ENCODE measurements at regions not wholly inside any gene's neighbourhood (a gene's known extent, or its start where the extent isn't known, plus 50 kb on each side); places are given as distances from the start of the nearest gene placed in this dataset.

DNA sequence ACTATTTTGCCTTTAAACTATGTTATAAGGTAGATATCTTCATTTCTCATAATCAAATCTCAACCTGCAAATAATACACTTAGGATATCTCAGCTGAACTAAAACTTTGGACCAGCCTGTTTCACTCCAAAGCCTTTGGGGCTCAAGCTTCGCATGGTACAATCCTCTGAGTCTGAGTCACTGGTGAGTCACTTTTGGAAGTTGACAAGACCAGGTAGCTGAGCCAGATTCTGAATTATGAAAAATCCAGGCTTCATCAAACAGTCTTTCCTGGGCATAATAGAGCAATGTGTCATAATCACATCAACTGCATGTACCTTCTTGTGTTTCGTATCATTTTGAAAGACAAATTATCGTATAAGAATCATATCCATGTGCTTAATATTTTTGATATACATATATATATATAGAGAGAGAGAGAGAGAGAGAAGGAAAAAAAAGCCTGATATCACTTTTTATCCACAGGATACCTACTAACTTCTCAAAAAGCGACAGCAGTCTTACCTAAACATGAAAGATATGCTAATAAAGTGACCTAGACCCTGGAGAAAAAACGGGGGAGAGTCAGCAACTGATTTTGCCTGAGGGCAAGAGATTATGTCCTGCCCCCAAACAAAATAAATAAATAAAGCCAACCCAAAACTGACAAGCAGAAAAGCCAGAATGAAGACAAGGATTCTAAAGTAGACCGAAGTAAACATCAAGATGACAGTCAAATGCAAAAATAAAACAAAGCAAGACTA, 263.9 kb upstream of the TGFBR2 start:
- no peak overlapping the region for H3K4me2 ChIP-seq (ENCODE audit: low read length)

DNA sequence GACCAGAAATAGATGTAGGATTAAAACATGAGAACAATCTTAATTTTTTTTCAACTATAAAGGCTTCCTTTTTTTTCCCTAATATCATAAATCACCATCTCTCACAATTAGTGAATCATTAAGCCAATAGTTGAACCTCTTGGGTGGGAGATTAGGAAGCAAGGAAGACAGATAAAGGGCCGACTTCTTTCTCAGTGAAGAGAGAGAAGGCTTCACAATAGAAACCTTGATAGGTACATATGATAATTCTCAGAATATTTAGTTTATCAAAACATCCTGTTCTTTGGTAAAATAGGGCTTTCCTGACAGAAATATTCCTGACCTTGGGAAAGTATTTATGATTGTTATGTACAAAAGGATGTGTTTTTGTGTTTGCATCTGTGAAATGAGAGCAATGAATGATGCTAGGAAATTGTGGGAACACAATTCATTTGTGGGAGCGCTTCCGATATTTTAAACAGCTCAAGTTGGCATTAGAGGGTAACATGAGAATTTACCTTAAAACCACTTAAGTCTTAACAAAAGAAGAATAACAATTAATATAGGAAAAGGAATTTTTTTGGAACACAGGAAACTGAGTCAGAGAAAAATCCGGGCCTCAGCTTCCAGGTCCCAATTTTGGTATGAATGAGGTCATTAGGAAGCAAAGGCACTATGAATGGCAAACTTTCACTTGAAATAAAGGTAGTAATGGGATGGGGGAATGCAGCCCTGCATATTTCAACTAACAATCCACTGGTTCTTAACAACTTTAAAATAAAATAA, 263.2 kb upstream of the TGFBR2 start:
- Histone ChIP-seq H3K36me3 (ENCODE audit: insufficient read depth, low read length) (no peaks in the 10 kb centered on the region), H3K9ac (ENCODE audit: low read length) (no peak overlapping the region), H3K9me2 (ENCODE audit: insufficient read depth, low read length) (no peaks in the 10 kb centered on the region), H3K27me3 (ENCODE audit: insufficient read depth, low read depth, low read length) (no peaks in the 10 kb centered on the region), H3K4me2 (ENCODE audit: low read length) (no peak overlapping the region), H2AFZ (ENCODE audit: low read depth, low read length) (no peak overlapping the region), H3K9me3 (ENCODE audit: low read length) (no peaks in the 10 kb centered on the region), H3K27ac (ENCODE audit: low read length) (no peak overlapping the region), H4K20me1 (ENCODE audit: insufficient read depth) (no peaks in the 10 kb centered on the region), H3F3A (ENCODE audit: insufficient read depth, low read length, poor library complexity, severe bottlenecking) (no peaks in the 10 kb centered on the region), H3K79me2 (replicated peaks; ENCODE audit: insufficient read depth, low read length) (no peaks in the 10 kb centered on the region), H3K4me3 (ENCODE audit: low read length) (no peak overlapping the region)
- TF ChIP-seq POLR2AphosphoS5 (IDR thresholded peaks at IDR 0.05) (no peak), CTCF (IDR thresholded peaks at IDR 0.05; ENCODE audit: poor library complexity, severe bottlenecking) (no peak), SMC3 (conservative IDR thresholded peaks at IDR 0.05; ENCODE audit: poor library complexity) (no peak), MXI1 (conservative IDR thresholded peaks at IDR 0.05; ENCODE audit: poor library complexity, severe bottlenecking) (no peak), TAF1 (IDR thresholded peaks at IDR 0.05; ENCODE audit: low read depth) (no peak), EP300 (conservative IDR thresholded peaks at IDR 0.05; ENCODE audit: poor library complexity, severe bottlenecking) (no peak), RAD21 (conservative IDR thresholded peaks at IDR 0.05) (no peak), EZH2 (IDR thresholded peaks at IDR 0.05; ENCODE audit: borderline replicate concordance, insufficient read depth, low read length, poor library complexity, severe bottlenecking) (no peak)
- TF ChIP-seq, protein P1, sequence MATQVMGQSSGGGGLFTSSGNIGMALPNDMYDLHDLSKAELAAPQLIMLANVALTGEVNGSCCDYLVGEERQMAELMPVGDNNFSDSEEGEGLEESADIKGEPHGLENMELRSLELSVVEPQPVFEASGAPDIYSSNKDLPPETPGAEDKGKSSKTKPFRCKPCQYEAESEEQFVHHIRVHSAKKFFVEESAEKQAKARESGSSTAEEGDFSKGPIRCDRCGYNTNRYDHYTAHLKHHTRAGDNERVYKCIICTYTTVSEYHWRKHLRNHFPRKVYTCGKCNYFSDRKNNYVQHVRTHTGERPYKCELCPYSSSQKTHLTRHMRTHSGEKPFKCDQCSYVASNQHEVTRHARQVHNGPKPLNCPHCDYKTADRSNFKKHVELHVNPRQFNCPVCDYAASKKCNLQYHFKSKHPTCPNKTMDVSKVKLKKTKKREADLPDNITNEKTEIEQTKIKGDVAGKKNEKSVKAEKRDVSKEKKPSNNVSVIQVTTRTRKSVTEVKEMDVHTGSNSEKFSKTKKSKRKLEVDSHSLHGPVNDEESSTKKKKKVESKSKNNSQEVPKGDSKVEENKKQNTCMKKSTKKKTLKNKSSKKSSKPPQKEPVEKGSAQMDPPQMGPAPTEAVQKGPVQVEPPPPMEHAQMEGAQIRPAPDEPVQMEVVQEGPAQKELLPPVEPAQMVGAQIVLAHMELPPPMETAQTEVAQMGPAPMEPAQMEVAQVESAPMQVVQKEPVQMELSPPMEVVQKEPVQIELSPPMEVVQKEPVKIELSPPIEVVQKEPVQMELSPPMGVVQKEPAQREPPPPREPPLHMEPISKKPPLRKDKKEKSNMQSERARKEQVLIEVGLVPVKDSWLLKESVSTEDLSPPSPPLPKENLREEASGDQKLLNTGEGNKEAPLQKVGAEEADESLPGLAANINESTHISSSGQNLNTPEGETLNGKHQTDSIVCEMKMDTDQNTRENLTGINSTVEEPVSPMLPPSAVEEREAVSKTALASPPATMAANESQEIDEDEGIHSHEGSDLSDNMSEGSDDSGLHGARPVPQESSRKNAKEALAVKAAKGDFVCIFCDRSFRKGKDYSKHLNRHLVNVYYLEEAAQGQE (IDR thresholded peaks at IDR 0.05; ENCODE audit: borderline replicate concordance): no peak

More for the DNA sequence above, 263.9 kb upstream of the TGFBR2 start:
- H3K27me3 ChIP-seq (ENCODE audit: insufficient read depth, low read depth, low read length): no peaks in the 10 kb centered on the region
- H3K9me3 ChIP-seq (ENCODE audit: low read length): no peaks in the 10 kb centered on the region
- H2AFZ ChIP-seq (ENCODE audit: low read depth, low read length): no peak overlapping the region
- H3K9me2 ChIP-seq (ENCODE audit: insufficient read depth, low read length): no peaks in the 10 kb centered on the region
- TF ChIP-seq CTCF (IDR thresholded peaks at IDR 0.05; ENCODE audit: poor library complexity, severe bottlenecking) (no peak), MXI1 (conservative IDR thresholded peaks at IDR 0.05; ENCODE audit: poor library complexity, severe bottlenecking) (no peak), SMC3 (conservative IDR thresholded peaks at IDR 0.05; ENCODE audit: poor library complexity) (no peak), RAD21 (conservative IDR thresholded peaks at IDR 0.05) (no peak), TAF1 (IDR thresholded peaks at IDR 0.05; ENCODE audit: low read depth) (no peak), EP300 (conservative IDR thresholded peaks at IDR 0.05; ENCODE audit: poor library complexity, severe bottlenecking) (no peak), POLR2AphosphoS5 (IDR thresholded peaks at IDR 0.05) (no peak)
- H3K4me3 ChIP-seq (ENCODE audit: low read length): no peak overlapping the region
- H3K36me3 ChIP-seq (ENCODE audit: insufficient read depth, low read length): no peaks in the 10 kb centered on the region
- H3F3A ChIP-seq (ENCODE audit: insufficient read depth, low read length, poor library complexity, severe bottlenecking): no peaks in the 10 kb centered on the region
- H3K79me2 ChIP-seq (replicated peaks; ENCODE audit: insufficient read depth, low read length): no peaks in the 10 kb centered on the region
- no peak overlapping the region for H3K27ac ChIP-seq (ENCODE audit: low read length)
- H4K20me1 ChIP-seq (ENCODE audit: insufficient read depth): no peaks in the 10 kb centered on the region
- H3K9ac ChIP-seq (ENCODE audit: low read length): no peak overlapping the region

Data from neural cell (in vitro differentiated cells).